ENCODE measurements at regions not wholly inside any gene's neighbourhood (a gene's known extent, or its start where the extent isn't known, plus 50 kb on each side); places are given as distances from the start of the nearest gene placed in this dataset.

- DNase-seq (ENCODE audit: low read depth in 1 of 2, low spot score in 1 of 2): no peak
- TF ChIP-seq JUND (IDR thresholded peaks at IDR 0.05; ENCODE audit: low read depth): no peak
- in situ Hi-C loops (cut with HindIII; ENCODE audit: low pct_unique_long_range_greater_than_20kb, low sequenced_read_pairs): no loop called here
These were observed 50.3 kb upstream of the DENND1B start for GRCh38 chr1:197825541-197825940.
